ENCODE measurements at regions not wholly inside any gene's neighbourhood (a gene's known extent, or its start where the extent isn't known, plus 50 kb on each side); places are given as distances from the start of the nearest gene placed in this dataset.

DNA sequence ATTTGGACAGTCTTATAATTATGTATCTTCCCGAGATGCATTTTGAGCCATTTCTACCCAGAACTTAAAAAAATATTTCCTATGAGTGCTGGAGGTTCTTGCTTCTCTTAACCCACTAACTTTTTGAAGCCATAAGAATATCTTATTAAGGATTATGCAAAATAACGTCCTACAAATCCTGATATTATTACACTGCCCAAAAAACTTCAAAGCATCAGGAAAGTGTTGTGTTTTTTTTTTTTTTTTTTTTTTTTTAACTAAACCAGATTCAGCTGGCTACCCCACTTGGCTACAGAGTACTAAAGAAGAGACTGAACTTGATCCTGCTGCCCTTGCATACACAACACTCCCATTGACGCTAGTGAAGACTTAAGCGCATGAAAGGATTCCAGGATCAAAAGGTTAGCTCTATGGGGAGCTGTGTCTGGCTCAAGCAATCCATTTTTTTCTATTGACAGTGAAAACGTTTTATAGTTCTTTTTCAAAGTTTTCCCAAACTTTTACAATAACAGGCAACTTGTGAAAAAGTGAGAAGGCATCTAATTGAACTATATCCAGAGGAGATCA is 141.4 kb downstream of the KCNRG start:
- intact Hi-C loops (cut with DNase I), result no loop called here
- no peaks in the 10 kb centered on the region for H3K4me1 ChIP-seq (replicated peaks)
- TF ChIP-seq, protein P1, sequence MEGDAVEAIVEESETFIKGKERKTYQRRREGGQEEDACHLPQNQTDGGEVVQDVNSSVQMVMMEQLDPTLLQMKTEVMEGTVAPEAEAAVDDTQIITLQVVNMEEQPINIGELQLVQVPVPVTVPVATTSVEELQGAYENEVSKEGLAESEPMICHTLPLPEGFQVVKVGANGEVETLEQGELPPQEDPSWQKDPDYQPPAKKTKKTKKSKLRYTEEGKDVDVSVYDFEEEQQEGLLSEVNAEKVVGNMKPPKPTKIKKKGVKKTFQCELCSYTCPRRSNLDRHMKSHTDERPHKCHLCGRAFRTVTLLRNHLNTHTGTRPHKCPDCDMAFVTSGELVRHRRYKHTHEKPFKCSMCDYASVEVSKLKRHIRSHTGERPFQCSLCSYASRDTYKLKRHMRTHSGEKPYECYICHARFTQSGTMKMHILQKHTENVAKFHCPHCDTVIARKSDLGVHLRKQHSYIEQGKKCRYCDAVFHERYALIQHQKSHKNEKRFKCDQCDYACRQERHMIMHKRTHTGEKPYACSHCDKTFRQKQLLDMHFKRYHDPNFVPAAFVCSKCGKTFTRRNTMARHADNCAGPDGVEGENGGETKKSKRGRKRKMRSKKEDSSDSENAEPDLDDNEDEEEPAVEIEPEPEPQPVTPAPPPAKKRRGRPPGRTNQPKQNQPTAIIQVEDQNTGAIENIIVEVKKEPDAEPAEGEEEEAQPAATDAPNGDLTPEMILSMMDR (IDR thresholded peaks at IDR 0.05), result no peak
- TF ChIP-seq POLR2A (IDR thresholded peaks at IDR 0.05) (no peak), POLR2AphosphoS5 (IDR thresholded peaks at IDR 0.05) (no peak)
- DNase-seq (ENCODE audit: low spot score), result no peak
- no peak overlapping the region for H3K27ac ChIP-seq
- no peaks in the 10 kb centered on the region for H3K9me3 ChIP-seq
- whole genome bisulfite sequencing, result 75% methylated on average over 5 of the region's 5 CpGs
- no peaks in the 10 kb centered on the region for H3K27me3 ChIP-seq (replicated peaks; ENCODE audit: insufficient read depth)
- no peak overlapping the region for H3K4me3 ChIP-seq
- H3K36me3 ChIP-seq, result no peaks in the 10 kb centered on the region

DNA sequence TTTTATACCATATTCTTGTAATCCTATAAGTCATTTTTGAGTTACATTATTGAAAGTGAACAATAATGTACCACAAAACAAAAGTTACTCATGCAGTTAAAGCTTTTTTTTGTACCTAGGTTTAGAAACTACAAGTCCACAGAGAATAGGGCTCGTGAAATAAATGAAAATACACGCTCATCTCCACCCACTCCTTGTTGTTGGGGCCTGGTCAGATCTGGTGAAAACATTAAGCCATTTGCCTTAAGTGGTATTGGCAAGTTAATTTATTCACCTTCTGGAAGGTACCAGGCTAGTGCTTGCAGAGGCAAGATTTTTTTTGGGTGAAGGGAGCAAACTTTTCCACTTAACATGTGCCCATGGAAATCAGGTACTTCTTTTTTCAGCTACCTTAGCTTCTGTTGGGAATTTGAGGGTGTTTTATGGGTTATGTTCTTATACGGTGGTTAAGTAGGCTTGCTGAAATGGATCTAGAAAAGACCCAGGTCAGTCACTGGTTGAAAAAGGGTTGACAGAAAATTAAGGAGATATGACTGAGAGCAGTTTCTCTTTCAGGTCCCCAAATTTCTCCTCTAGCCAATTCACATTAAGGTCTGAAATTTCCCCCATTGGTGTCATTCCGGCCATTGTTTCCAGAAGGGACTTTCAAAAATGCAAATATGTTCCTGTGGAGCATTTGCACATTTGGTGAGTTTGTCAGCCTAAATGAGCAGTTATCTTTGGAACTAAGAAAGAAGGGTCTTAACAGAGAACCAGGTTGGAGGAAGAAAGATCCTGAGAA is 143.3 kb downstream of the KCNRG start:
- Histone ChIP-seq H3K4me3 (no peak overlapping the region), H3K4me1 (replicated peaks) (no peaks in the 10 kb centered on the region), H3K27me3 (replicated peaks; ENCODE audit: insufficient read depth) (no peaks in the 10 kb centered on the region), H3K27ac (no peak overlapping the region), H3K9me3 (no peaks in the 10 kb centered on the region), H3K36me3 (no peaks in the 10 kb centered on the region)
- TF ChIP-seq POLR2AphosphoS5 (IDR thresholded peaks at IDR 0.05) (no peak), POLR2A (IDR thresholded peaks at IDR 0.05) (no peak)
- TF ChIP-seq, protein P1 (IDR thresholded peaks at IDR 0.05), result no peak
- 93% methylated on average over 4 of the region's 4 CpGs for WGBS
- no peak for DNase-seq (ENCODE audit: low spot score)
- intact Hi-C loops (cut with DNase I), result no loop called here

DNA sequence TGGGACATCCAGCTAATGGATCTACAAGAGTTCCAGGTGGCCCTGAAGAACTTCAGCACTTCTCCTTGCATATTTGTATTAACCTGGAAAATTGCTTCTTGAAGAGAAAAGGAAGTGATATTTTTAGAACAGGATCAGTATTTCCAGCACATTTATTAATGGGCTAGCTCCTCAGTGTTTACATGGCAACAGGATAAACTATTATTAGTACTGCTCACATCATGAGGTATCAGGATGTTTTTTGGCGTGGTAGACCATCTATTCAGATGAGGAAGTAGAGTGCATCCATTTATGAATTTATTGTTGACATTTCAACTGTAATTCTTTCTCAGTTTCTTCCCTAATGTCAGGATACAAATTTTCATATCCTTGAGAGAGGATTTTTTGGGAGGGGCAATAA is 144.4 kb downstream of the KCNRG start:
- 89% methylated on average over 1 of the region's 1 CpG for WGBS
- no peak for TF ChIP-seq POLR2AphosphoS5 (IDR thresholded peaks at IDR 0.05)
- TF ChIP-seq, protein P1 (IDR thresholded peaks at IDR 0.05), result no peak
- TF ChIP-seq POLR2A (IDR thresholded peaks at IDR 0.05), result no peak
- H3K27me3 ChIP-seq (replicated peaks; ENCODE audit: insufficient read depth), result no peaks in the 10 kb centered on the region
- H3K4me3 ChIP-seq, result no peak overlapping the region
- H3K36me3 ChIP-seq, result no peaks in the 10 kb centered on the region
- no peaks in the 10 kb centered on the region for H3K4me1 ChIP-seq (replicated peaks)
- H3K27ac ChIP-seq, result no peak overlapping the region
- intact Hi-C loops (cut with DNase I), result no loop called here
- DNase-seq (ENCODE audit: low spot score), result no peak
- H3K9me3 ChIP-seq, result no peaks in the 10 kb centered on the region

DNA sequence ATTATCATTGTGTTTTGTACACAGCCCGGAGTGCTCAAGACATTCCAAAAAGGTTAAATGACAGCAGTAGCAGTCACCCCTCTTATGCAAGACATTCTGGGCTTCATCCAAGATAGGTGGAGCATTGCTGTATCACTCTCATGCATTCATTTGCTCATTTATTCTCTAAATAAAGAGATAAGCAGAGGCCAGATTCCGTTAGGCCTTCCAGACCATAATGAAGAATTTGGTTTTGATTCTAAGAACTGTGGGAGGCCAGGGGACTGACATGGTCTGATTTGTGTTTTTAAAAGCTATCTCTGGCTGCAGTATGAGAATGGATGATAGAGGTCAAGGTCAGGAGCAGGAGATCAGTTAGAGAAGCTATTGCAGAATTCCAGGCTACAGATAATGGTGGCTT is 145.8 kb downstream of the KCNRG start:
- 88% methylated on average over 2 of the region's 2 CpGs for WGBS
- TF ChIP-seq, protein P1 (IDR thresholded peaks at IDR 0.05), result no peak
- TF ChIP-seq POLR2AphosphoS5 (IDR thresholded peaks at IDR 0.05), result no peak
- no peak for TF ChIP-seq POLR2A (IDR thresholded peaks at IDR 0.05)
- intact Hi-C loops (cut with DNase I), result no loop called here
- H3K9me3 ChIP-seq, result no peaks in the 10 kb centered on the region
- DNase-seq (ENCODE audit: low spot score), result no peak
- no peak overlapping the region for H3K27ac ChIP-seq
- H3K4me1 ChIP-seq (replicated peaks), result no peaks in the 10 kb centered on the region
- H3K36me3 ChIP-seq, result no peaks in the 10 kb centered on the region
- no peak overlapping the region for H3K4me3 ChIP-seq
- H3K27me3 ChIP-seq (replicated peaks; ENCODE audit: insufficient read depth), result no peaks in the 10 kb centered on the region

DNA sequence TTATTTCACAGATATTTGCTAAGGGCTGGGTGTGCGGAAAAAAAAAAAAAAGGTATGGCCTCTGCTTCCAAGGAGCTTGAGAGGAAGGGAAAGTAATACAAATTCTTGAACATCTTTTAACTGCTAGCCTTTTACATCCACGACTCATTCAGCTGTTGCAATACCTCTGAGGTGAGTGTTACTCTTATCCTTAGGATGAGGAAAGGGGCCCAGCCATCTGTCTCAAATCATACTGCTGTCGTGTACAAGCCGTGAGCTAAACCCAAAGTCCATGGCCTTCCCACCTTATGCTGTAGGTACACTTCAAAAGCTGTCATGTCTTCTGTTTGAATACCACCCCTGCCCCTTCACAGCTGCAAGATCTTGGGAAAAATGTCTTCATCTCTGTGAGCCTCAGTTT is 146.8 kb downstream of the KCNRG start:
- H3K36me3 ChIP-seq, result no peaks in the 10 kb centered on the region
- H3K27ac ChIP-seq, result no peak overlapping the region
- intact Hi-C loops (cut with DNase I), result no loop called here
- no peaks in the 10 kb centered on the region for H3K9me3 ChIP-seq
- DNase-seq (ENCODE audit: low spot score), result no peak
- H3K4me3 ChIP-seq, result no peak overlapping the region
- no peaks in the 10 kb centered on the region for H3K27me3 ChIP-seq (replicated peaks; ENCODE audit: insufficient read depth)
- no peaks in the 10 kb centered on the region for H3K4me1 ChIP-seq (replicated peaks)
- TF ChIP-seq, protein P1 (IDR thresholded peaks at IDR 0.05), result no peak
- TF ChIP-seq POLR2A (IDR thresholded peaks at IDR 0.05), result no peak
- TF ChIP-seq POLR2AphosphoS5 (IDR thresholded peaks at IDR 0.05), result no peak
- WGBS, result 87% methylated on average over 4 of the region's 4 CpGs

Data from prostate gland (tissue), 2 donors.